Hippocampal formation (tissue), 2 donors: ENCODE measurements at regions not wholly inside any gene's neighbourhood (a gene's known extent, or its start where the extent isn't known, plus 50 kb on each side); places are given as distances from the start of the nearest gene placed in this dataset.
A peak's percentile ranks its signal among the peaks of the same experiment; 100 is the strongest.

Experiments
- DNase-seq, 2 donors: peaks; one replicate each; lab custom pipeline; 2025; lab: John Stamatoyannopoulos, UW

DNA sequence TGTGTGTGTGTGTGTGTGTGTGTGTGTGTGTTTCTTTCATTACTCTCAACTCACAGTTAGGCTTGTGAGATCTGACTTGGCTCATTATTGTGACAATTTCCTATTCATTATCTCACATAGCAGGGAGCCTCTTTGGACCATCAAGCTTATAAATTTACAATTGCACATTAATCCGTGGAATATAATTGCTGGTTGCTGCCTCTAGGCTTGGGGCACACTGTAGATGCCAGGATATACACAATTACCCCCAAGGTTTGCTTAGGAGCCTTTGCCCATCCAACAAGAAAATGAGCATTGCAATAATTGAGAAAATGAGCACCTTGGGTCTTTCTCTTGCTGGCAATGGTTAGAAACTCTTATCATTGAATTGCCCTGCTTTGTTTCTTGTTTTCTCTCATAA is 161.6 kb upstream of the DMRTA1 start:
- no peak for DNase-seq

DNA sequence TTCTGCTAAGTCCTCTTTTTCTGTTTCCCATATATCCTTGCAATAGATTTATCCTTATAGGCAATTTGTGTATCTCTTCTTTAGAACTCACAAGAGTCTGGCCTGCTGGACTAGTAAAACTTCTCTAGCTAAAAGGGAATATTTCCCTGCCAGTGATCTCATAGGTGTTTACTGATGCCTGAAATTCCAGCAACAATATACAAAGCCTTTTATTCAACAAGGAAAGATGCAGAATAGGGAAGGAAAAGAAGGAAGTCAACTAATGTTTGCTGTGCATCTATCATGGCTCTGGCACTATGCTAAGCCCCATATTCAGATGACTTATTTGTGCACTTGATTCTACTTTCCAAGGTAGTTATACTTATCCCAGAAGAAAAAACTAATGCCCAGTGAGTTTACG is 160.0 kb upstream of the DMRTA1 start:
- DNase-seq, result no peak

DNA sequence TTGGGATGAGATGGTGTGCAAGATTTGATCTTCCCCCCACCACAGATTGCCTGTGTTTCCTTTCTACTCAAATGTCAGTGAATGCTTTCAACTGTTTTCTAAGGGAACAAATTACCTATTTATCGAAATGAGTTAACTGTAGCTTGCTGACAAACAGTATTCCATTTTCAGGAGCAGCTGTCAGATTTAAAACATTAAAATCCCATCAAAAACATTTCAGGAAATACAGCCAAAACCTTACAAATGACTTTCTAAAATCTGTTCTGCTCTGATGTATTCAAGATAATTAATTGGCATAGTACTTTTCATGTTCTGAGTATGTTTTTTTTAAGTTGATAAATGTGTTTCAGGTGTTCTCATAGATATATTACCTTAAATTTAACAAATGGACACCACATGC is 158.0 kb upstream of the DMRTA1 start:
- no peak for DNase-seq

DNA sequence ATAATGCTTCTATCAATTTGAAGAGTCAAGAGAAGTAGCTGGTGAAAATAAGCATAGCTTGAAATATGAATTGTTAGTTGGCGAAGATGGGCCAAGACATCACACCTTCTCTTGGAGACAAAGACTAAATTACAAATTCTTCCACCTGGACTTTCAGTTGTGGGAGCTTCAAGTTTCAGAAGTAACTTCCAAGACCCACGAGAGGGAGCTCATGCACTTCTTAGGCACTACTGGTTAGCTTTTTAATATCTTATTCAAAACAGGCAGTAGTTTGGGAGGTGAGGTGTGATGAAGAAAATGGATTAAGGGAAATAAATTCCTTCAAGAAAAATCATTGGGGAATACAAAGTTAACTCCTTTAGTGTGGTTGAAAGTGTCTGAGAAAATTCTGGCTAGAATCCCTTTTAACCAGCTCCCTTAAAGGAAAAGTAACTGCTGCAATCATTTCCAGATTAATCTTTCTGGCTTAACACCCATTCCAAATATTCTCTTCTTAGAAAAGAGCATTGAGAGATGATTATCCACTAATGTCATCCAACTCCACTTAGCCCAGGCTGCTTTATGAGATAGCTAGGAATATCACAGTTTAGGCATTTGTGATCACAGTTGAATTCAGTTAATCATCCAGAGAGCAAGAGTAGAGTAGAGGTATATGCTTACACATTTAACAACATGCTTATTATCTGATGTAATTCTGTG is 139.5 kb upstream of the DMRTA1 start:
- peak in 1 of 2 donors; percentile 59 for DNase-seq

DNA sequence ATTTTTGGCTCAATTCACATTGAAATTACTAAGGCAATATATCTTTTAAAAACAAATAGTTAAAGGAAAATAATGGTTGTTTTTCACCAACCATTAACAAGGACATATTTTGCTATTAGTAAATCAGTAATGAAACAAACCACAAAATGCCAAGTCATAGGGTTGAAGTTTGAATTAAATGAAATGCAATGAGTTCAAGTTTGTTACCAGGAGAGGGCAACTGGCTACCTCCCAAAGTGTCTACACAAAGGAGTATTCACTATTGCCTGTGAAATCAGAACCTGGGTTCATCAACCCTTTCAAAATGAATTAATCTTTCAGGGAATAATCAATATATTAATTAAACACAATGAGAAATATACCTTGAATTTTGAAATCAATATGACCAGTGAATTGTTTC is 138.4 kb upstream of the DMRTA1 start:
- DNase-seq, result no peak

DNA sequence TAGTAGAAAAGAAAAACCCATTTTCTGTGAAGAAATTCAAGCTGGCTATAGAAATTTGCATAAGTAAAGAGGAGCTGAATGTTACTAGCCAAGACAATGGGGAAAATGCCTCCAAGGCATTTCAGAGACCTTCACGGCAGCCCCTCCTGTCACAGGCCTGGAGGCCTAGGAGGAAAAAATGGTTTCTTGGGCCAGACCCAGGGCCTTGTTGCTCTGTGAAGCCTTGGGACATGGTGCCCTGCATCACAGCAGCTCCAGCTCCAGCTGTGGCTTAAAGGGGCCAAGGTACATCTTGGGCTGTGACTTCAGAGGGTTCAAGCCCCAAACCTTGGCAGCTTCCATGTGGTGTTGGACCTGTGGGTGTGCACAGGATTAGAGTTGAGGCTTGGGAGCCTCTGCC is 130.0 kb upstream of the DMRTA1 start:
- no peak for DNase-seq

DNA sequence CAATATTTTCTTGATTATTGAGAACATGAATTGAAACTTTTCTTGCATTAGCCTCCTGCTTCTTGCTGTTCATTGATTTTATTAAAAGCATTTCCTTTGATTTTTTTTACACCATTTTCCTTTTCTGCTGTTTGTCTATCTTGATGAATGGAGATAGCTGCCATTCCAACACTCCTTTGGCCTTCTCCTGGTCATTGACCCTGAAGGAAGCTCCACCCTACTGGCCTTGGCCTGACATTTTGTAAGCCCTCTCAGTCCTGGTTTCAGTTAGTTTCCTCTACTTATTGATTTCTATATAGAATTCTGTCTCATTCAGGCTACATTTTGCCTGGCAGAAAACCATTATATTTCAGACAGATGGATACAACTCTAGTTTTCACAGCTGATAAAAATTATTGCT is 115.1 kb upstream of the DMRTA1 start:
- DNase-seq, result no peak

DNA sequence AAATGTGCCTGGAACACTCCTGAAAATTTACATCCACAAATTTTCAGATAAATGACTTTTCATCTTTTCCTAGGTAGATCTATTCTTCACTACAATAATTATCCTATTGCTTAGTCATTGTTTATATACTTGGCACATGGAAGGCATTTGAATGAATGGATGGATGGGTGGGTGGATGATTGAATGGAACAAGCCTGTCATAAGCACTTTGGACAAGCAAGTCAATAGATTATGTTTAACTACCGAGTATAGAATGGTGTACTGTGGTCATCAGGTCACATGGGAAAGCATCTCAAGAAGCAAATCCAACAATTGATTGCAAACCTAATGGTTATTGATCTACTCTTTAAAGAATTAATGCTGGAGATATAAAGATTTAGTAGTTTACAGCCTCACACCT is 114.4 kb upstream of the DMRTA1 start:
- no peak for DNase-seq

DNA sequence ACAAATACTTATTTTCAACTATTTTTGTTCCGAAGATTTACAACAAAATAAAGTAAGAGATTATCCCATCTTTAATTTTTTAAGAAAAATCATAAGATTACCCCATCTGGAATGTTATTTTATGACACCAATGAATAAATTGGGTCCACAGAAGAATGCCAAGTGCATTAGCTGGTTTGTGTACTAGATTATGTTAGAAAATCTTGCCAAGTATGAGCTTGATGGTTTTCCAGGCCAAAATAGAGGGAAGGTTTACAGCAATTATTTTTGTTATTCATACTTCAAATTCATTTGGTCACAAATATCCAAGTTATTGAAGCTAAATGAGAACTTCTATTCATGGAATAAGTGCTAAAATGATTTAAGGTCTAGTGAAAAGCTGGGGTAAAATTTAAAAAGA is 109.4 kb upstream of the DMRTA1 start:
- no peak for DNase-seq

DNA sequence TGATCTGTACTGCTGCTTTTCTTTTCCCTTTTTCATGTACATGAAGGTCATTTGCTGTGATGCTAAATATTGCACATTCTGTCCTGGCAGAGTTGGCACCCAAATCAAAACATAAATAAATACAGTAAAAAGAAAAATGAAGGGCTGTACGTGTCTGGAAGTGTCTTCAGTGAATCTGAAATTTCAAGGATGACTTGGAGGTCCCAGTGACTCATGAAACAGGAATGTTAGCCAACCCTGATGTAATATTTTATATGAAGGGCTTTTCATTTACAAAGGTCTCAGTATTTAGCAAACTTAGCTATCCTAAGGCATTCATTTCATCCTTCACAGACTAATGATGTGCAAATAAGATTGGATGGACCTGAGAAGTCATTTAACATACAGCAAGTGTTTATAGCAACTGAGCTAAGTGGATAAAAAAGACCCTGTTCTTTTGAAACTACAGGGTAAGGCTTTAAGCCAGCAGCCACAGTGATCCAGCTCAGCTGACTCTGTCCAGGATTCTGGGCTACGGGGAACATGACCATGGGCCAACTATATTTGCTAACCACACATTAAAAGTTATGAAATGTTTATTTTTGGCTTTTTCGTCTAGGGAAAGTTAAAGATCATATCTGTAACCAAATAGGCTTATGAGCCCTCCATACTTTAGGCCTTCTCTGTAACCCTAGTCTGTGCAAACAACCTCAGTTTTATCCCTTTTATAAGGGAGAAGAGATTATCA is 104.0 kb upstream of the DMRTA1 start:
- no peak for DNase-seq

DNA sequence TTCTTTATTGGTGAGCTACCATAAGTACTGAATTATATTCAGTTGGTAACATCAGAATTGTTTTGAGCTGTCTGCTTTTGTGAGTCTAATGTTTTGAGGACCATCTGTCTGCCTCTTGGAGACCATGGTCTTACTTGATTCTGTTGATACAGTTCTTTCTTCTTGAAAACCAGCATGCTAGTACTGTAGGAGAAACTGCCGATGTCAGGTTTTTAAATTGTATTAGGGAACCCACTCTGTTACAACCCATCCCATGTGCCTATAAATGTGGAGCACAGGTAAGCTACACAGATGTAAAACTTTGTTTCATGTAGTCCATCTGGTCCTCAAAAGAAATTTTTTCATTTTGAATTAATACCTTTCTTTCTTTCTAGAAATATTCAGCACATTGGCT is 103.4 kb upstream of the DMRTA1 start:
- no peak for DNase-seq

DNA sequence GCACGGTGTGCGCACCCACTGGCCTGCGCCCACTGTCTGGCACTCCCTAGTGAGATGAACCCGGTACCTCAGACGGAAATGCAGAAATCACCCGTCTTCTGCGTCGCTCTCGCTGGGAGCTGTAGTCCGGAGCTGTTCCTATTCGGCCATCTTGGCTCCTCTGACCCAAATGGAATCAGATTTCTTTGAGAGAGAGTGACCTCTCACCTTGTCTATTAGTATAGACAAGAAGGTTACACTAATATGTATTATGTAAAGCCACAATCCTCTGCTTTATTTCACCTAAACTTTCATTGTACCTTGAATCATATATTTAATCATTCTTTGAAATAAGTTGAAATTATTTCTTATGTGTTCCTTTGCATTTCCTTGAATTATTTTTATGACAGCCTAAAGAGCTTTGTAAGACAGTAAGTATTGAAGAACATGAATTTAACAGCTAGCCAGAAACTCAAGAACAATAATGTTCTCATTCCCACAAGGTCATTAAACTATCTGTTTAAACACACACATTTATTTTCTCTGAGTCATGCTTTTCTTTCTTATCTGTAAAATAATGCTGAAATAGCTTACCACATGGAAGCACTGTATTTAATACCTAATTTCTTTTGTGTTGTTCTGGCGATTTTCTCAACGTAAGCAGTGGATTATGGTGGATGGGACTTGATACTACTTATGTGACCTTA is 91.8 kb upstream of the DMRTA1 start:
- no peak for DNase-seq

DNA sequence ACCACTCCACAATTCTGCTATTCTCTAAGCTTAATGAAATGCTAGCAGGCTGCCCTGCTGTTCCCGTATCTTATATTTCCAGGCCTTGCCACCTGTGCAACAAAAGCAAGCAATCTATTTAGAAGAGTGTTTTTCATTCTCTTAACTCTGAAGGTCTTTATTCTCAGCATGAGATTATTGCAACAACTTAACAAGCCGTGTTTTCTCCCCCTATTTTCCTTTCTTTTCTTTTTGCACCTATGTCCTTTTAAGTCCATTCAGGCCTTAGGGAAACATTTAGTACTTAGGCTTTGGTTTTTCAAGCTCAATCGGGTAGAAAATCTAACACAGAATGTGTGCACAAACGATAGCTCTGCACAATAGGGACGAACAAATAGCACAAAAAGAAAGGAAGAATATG is 89.6 kb upstream of the DMRTA1 start:
- no peak for DNase-seq

DNA sequence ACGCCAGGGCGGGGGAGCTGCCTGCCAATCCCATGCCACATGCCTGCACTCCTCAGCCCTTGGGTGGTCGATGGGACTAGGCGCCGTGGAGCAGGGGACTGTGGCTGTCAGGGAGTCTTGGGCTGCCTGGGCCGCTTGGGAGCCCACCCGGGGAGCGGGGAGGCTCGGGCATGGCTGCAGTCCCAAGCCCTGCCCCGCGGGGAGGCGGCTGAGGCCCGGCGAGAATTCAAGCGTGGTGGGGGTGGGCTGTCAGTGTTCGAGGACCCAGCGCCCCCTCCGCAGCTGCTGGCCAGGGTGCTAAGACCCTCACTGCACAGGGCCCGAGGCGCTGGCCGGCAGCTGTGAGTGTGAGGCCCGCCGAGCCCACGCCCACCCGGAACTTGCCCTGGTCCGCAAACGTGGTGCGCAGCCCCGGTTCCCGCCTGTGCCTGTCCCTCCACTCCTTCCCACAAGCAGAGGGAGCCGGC is 83.2 kb upstream of the DMRTA1 start:
- DNase-seq, result no peak

DNA sequence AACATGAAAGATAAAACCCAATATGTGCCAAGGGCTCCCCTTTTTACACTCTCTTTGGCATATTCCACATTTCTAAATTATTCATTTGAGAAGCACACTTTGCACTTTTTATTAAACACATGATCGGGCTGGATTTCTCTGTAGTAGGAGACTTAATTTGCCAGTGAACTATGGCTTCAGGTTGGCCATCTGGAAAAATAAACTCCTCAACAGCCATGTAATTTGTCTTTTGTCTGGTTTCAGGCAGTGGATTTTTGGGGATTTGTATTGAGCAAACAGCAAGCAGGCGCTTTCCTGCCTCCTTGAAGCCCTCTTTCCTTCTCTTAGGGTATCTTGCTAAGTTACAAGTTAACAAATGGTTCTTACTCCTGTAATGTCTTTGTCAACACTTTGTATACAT is 73.0 kb upstream of the DMRTA1 start:
- no peak for DNase-seq

DNA sequence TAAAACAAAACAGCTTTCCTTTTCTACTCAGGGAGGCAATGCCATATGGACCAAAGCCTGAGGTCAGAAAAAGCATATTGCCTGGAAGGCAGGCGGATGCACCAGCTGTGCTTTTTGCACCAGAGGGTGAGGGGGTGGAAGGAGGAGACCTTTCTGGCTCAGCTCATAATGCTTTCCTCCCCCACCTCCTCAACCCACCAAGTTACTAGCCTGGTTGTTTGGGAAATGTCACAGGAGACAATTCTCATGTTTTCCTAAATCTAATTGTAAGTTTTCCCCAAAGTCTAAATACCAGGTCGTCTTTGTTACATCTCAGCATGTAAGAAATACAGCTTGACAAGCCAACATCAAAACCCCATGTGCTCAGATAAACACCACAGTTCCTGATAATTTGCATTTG is 72.6 kb upstream of the DMRTA1 start:
- no peak for DNase-seq

DNA sequence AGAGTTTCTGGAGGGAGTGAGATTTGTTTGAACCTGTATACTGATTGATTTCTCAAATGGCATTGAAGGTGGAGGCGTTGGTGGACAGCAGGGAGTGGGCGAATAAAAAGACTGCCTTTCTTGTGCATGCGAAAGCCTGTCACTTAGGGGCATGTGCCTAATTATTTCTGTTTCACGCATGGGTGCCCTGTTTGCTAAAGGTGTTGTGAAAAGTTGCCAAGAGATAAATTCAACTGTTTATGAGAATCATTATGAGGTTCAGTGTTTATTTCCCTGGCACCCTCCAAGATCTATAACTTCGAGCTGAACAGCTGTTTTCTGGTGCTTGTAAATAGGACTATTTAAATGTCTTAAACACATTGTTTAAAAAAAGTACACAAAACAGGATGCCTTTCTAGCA is 67.4 kb upstream of the DMRTA1 start:
- DNase-seq, result no peak

DNA sequence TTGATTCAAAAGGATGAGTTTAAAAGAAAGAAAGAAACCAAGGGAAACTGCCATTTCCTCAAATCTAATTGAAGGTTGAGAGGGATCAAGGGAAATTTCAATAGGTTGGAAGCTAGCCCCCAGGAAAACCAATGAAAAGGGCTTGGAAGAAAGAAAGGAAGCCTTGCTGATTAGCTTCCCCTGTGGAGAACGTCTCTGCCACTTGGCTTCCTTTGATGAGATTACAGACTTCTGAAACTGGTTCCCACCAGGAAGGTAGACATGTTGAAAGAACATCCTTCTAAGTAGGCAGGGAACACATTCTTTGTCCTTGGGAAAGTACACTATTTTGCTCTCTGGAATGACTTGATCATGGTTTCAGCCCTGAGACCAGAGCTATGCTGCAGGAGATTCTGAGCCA is 65.5 kb upstream of the DMRTA1 start:
- DNase-seq, result no peak

DNA sequence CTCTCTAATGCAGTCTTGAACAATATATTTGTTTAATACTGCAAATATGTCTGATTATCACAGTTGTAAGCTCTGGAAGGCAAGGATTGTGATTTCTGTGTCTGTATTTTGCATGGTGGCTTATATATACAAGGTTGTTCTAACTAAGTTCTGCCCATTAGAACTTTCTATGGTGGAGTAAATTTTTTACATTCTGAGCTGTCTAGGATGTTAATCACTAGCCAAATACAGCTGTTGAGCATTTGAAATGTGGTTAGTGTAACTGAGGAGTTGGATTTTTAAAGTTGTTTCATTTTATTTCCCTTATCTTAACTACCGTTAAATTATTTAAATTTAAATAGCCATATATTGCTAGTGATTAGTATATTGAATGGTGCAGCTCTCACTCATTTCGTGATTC is 64.3 kb upstream of the DMRTA1 start:
- DNase-seq, result no peak

DNA sequence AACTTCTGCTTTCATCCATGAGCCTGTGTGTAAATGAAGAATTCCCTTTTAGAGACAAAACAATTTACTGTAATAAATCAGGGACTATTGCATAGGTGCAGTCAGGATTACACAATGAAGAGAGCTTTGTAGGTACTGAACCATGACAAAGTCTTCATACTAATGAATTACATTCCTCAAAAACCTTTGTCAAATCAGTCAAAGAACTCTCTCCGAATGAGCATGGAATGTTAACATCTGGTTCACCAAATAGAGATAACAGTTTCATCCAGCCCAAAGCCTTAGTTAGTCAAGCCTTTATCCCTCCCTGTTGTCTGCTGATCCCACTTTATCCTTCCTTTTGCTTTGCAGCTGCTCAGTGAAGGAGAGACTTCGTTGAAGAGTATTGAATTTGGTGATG is 62.9 kb upstream of the DMRTA1 start:
- DNase-seq, result no peak

DNA sequence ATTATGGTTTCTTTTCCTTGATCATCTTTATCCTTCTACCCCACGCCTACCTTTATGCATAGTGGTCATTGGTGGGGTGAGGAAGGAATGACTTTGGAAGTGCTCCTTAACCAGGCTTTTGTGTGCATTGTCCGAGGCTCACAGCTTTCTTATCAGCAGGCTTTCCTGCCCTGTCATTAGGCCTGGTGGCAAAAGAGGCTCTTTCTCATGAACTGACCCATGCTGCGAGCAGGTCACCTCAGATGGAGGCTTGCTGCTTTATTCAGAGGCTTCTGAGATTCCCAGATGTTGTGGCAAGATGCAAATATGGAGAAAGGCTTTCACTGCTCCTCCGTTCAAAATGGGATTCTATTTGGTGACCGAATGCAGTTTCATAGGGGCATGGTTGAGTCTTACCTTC is 57.4 kb upstream of the DMRTA1 start:
- DNase-seq, result no peak

DNA sequence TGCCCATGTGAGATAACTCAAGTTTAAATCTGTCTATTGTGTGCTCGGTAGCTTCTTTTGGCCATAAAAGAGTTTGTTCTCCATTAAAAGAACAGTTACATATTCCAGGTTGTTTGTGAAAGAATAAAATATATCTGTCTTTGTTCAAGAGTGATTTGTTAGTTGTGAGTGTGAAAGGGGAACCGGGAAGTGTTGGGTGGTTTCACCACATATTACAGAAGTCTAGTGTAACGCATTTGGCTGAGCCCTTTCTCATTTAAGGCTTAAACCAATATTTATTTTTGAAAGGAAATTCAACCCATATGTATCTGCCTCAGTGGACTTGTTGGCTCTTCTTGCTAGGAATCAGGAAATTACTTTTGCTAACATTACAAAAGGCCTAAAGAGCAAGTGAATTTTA is 54.1 kb upstream of the DMRTA1 start:
- no peak for DNase-seq

DNA sequence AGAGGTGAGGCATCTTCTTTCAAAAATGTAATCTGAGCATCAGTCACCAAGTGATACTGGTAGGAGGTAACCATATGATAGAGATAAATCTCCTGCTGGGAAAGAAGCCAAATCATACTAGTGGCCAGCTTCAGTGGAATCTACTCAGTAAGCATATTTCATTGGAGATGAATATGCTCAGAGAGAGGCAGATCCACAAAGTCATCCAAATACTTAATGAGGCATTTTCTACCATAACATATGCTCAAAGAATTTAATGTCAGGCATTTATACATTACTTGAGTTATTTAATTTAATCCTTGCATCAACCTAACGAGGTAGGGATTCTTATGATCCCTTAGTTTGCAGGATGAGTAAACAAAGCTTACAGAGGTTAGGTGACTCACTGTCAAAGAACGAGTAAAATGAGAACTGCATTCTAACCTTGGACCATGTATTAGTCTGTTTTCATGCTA is 50.9 kb upstream of the DMRTA1 start:
- DNase-seq, result no peak
